H1 (cell line): ENCODE measurements at regions not wholly inside any gene's neighbourhood (a gene's known extent, or its start where the extent isn't known, plus 50 kb on each side); places are given as distances from the start of the nearest gene placed in this dataset.

Experiments
- CEBPB ChIP-seq: IDR thresholded peaks from 2 replicates; pipeline ENCODE4 v1.6.1; 2012; ENCODE audit warnings: low read depth, low read length
- CREB1 ChIP-seq: IDR thresholded peaks from 2 replicates; pipeline ENCODE4 v1.6.1; 2012; ENCODE audit warnings: inconsistent platforms
- EP300 ChIP-seq, 2 experiments: IDR thresholded peaks; 1 replicate in 1 of 2; 2 replicates in 1 of 2; pipeline ENCODE4 v1.6.1; 2011 to 2012; ENCODE audit warnings: low read depth in 2 of 2, low read length in 2 of 2, mild to moderate bottlenecking in 2 of 2, borderline replicate concordance in 1 of 2, inconsistent platforms in 1 of 2, moderate library complexity in 1 of 2
- EZH2 ChIP-seq: fragments of 200-600 bp; sonication (generic); IDR thresholded peaks from 2 replicates; pipeline ENCODE4 v1.7.1; 2012; ENCODE audit warnings: low read depth, mild to moderate bottlenecking, moderate library complexity, low read length, inconsistent platforms; ENCODE audit not compliant: severe bottlenecking
- HDAC2 ChIP-seq, 2 experiments: fragments of 300-600 bp in 1 of 2; sonication (generic) in 1 of 2; IDR thresholded peaks; 2 replicates each; pipeline ENCODE4 v1.6.1; 2011 to 2012; ENCODE audit warnings: low read depth in 2 of 2, low read length in 2 of 2, mild to moderate bottlenecking in 2 of 2, moderate library complexity in 2 of 2, borderline replicate concordance in 1 of 2, inconsistent platforms in 1 of 2
- JUN ChIP-seq: IDR thresholded peaks from 2 replicates; pipeline ENCODE4 v1.6.1; 2011; ENCODE audit warnings: low read depth, mild to moderate bottlenecking, improper control_type of control experiment, low read length
- POLR2A ChIP-seq, 2 experiments: IDR thresholded peaks; 1 replicate in 1 of 2; 2 replicates in 1 of 2; pipeline ENCODE4 v1.6.1; 2011; ENCODE audit warnings: low read depth in 2 of 2, low read length in 2 of 2, mild to moderate bottlenecking in 2 of 2; ENCODE audit errors: control extremely low read depth in 1 of 2
- RAD21 ChIP-seq, 2 experiments: IDR thresholded peaks in 1 of 2; conservative IDR thresholded peaks in 1 of 2; 2 replicates each; pipeline ENCODE4 v1.6.1; 2011; ENCODE audit warnings: low read depth in 2 of 2, low read length in 2 of 2, improper control_type of control experiment in 1 of 2, inconsistent platforms in 1 of 2, mild to moderate bottlenecking in 1 of 2, moderate library complexity in 1 of 2
- SIN3A ChIP-seq, 2 experiments: IDR thresholded peaks in 1 of 2; conservative IDR thresholded peaks in 1 of 2; 2 replicates each; pipeline ENCODE4 v1.6.1; 2011 to 2012; ENCODE audit warnings: low read length in 2 of 2, improper control_type of control experiment in 1 of 2, low read depth in 1 of 2, mild to moderate bottlenecking in 1 of 2
- SP2 ChIP-seq: IDR thresholded peaks from 2 replicates; pipeline ENCODE4 v1.6.1; 2012; ENCODE audit warnings: mild to moderate bottlenecking, low read length, inconsistent platforms
- TAF7 ChIP-seq: optimal IDR thresholded peaks from 2 replicates; pipeline ENCODE3; 2011; ENCODE audit warnings: low read depth, mild to moderate bottlenecking, inconsistent platforms, low read length, moderate library complexity, borderline replicate concordance
- ZNF274 ChIP-seq: IDR thresholded peaks from 2 replicates; pipeline ENCODE4 v1.7.0; 2012; ENCODE audit warnings: low read length, borderline replicate concordance; ENCODE audit errors: extremely low read depth
- TF ChIP-seq, protein P1 (sequence below), 3 experiments: IDR thresholded peaks; 1 replicate in 2 of 3; 2 replicates in 1 of 3; pipeline versions ENCODE4 v1.5.1 to v1.6.1; 2011; ENCODE audit warnings: low read length in 3 of 3, mild to moderate bottlenecking in 3 of 3, inconsistent platforms in 2 of 3, low read depth in 1 of 3, moderate library complexity in 1 of 3; ENCODE audit not compliant: insufficient read depth in 1 of 3; ENCODE audit errors: control extremely low read depth in 1 of 3

DNA sequence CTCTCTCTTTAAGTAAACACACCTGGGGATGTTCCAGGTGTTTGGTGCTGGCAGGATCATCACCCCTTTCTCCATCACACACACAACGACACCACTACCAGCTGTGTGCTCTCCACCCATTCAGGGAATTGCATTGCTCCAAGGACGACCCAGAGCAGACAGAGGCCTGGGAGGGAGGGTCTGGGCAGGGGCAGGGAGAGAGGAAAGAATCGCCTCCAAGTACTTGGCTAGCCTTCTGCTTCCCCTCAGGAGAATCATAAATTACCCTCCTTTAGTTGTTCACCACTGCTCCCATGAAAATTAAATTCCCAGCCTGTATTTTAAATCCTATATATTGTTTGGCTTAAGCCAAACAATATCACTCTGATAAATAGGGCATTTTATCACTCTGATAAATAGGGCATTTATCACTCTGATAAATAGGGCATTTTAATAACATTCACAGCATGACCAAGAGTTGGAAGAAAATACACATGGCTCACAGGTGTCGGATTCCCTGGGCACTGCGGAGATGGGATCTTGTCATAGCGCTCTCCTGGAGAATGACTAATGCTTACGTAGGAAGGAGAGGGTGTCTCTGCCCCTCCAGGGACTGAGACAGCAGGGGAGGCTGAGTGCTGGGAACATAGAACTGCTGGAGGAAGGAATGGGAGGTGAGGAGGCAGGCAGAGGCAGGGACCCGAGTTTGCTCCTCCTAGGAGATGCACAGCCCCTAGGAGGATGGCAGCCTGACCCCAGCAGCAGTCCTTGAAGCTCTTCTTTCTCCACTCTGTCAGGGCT, 673.6 kb downstream of the HS3ST4 start:
- TF ChIP-seq CEBPB, result no peak
- no peak for TF ChIP-seq SP2
- TF ChIP-seq POLR2A (IDR thresholded peaks at IDR 0.05; ENCODE audit: control extremely low read depth in 1 of 2, low read depth in 2 of 2, low read length in 2 of 2), result no peak
- TF ChIP-seq EZH2, result no peak
- TF ChIP-seq JUN, result no peak
- TF ChIP-seq, protein P1, sequence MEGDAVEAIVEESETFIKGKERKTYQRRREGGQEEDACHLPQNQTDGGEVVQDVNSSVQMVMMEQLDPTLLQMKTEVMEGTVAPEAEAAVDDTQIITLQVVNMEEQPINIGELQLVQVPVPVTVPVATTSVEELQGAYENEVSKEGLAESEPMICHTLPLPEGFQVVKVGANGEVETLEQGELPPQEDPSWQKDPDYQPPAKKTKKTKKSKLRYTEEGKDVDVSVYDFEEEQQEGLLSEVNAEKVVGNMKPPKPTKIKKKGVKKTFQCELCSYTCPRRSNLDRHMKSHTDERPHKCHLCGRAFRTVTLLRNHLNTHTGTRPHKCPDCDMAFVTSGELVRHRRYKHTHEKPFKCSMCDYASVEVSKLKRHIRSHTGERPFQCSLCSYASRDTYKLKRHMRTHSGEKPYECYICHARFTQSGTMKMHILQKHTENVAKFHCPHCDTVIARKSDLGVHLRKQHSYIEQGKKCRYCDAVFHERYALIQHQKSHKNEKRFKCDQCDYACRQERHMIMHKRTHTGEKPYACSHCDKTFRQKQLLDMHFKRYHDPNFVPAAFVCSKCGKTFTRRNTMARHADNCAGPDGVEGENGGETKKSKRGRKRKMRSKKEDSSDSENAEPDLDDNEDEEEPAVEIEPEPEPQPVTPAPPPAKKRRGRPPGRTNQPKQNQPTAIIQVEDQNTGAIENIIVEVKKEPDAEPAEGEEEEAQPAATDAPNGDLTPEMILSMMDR (IDR thresholded peaks at IDR 0.05; ENCODE audit: control extremely low read depth in 1 of 3, insufficient read depth in 1 of 3, low read depth in 1 of 3, low read length in 3 of 3), result no peak
- TF ChIP-seq TAF7, result no peak
- TF ChIP-seq ZNF274, result no peak
- TF ChIP-seq CREB1, result no peak
- no peak for TF ChIP-seq RAD21 (IDR thresholded peaks at IDR 0.05 in 1 of 2, conservative IDR thresholded peaks at IDR 0.05 in 1 of 2; ENCODE audit: low read depth in 2 of 2, low read length in 2 of 2)
- TF ChIP-seq EP300 (IDR thresholded peaks at IDR 0.05; ENCODE audit: borderline replicate concordance in 1 of 2, low read depth in 2 of 2, low read length in 2 of 2), result no peak
- no peak for TF ChIP-seq SIN3A (conservative IDR thresholded peaks at IDR 0.05 in 1 of 2, IDR thresholded peaks at IDR 0.05 in 1 of 2; ENCODE audit: low read depth in 1 of 2, low read length in 2 of 2)
- no peak for TF ChIP-seq HDAC2 (IDR thresholded peaks at IDR 0.05; ENCODE audit: borderline replicate concordance in 1 of 2, low read depth in 2 of 2, low read length in 2 of 2)
